ENCODE measurements at regions not wholly inside any gene's neighbourhood (a gene's known extent, or its start where the extent isn't known, plus 50 kb on each side); places are given as distances from the start of the nearest gene placed in this dataset.

GRCh38 chr2:103103678-103104077 is 341.8 kb downstream of the TMEM182 start:
- DNase-seq (ENCODE audit: low spot score), result no peak

- no peak for DNase-seq (ENCODE audit: low spot score)
Measured at GRCh38 chr2:103119352-103119751, 357.5 kb downstream of the TMEM182 start.

GRCh38 chr2:103121106-103121505 is 359.3 kb downstream of the TMEM182 start:
- no peak for DNase-seq (ENCODE audit: low spot score)

GRCh38 chr2:103123516-103123915 is 361.7 kb downstream of the TMEM182 start:
- no peak for DNase-seq (ENCODE audit: low spot score)

- DNase-seq (ENCODE audit: low spot score), result no peak
Measured at GRCh38 chr2:103130857-103131256, 369.0 kb downstream of the TMEM182 start.

- no peak for DNase-seq (ENCODE audit: low spot score)
Measured at GRCh38 chr2:103132536-103133217, 370.8 kb downstream of the TMEM182 start.

- no peak for DNase-seq (ENCODE audit: low spot score)
Measured at GRCh38 chr2:103135679-103136078, 373.8 kb downstream of the TMEM182 start.

GRCh38 chr2:103138123-103138901 is 376.5 kb downstream of the TMEM182 start:
- DNase-seq (ENCODE audit: low spot score), result no peak

- no peak for DNase-seq (ENCODE audit: low spot score)
Measured at GRCh38 chr2:103139628-103140268, 377.9 kb downstream of the TMEM182 start.

- DNase-seq (ENCODE audit: low spot score), result no peak
Measured at GRCh38 chr2:103144837-103145236, 383.0 kb downstream of the TMEM182 start.

GRCh38 chr2:103145739-103146138 is 383.9 kb downstream of the TMEM182 start:
- no peak for DNase-seq (ENCODE audit: low spot score)

GRCh38 chr2:103151046-103151445 is 389.2 kb downstream of the TMEM182 start:
- no peak for DNase-seq (ENCODE audit: low spot score)

- no peak for DNase-seq (ENCODE audit: low spot score)
Measured at GRCh38 chr2:103152556-103152955, 390.7 kb downstream of the TMEM182 start.

- DNase-seq (ENCODE audit: low spot score), result no peak
Measured at GRCh38 chr2:103153580-103154284, 391.9 kb downstream of the TMEM182 start.

- no peak for DNase-seq (ENCODE audit: low spot score)
Measured at GRCh38 chr2:103155308-103155707, 393.5 kb downstream of the TMEM182 start.

- no peak for DNase-seq (ENCODE audit: low spot score)
Measured at GRCh38 chr2:103159018-103159417, 397.2 kb downstream of the TMEM182 start.

GRCh38 chr2:103161456-103162289 is 399.8 kb downstream of the TMEM182 start:
- peak; percentile 52 for DNase-seq (ENCODE audit: low spot score)

GRCh38 chr2:103164748-103165147 is 402.9 kb downstream of the TMEM182 start:
- no peak for DNase-seq (ENCODE audit: low spot score)

- no peak for DNase-seq (ENCODE audit: low spot score)
Measured at GRCh38 chr2:103165836-103166235, 404.0 kb downstream of the TMEM182 start.

- no peak for DNase-seq (ENCODE audit: low spot score)
Measured at GRCh38 chr2:103166456-103167324, 404.9 kb downstream of the TMEM182 start.

Data from umbilical cord (tissue), 1 donor.